H1 (cell line): ENCODE measurements at regions not wholly inside any gene's neighbourhood (a gene's known extent, or its start where the extent isn't known, plus 50 kb on each side); places are given as distances from the start of the nearest gene placed in this dataset.

ENCODE experiments used
- CTCF ChIA-PET: fragments of 300-600 bp; sonication (Branson Sonifier 250); formaldehyde crosslinking; loops from one replicate; lab custom pipeline; 2021; ENCODE audit not compliant: partially characterized antibody; lab: Charles Lee
- POLR2A ChIA-PET: fragments of 300-600 bp; sonication (Branson Sonifier 250); formaldehyde crosslinking; loops from one replicate; lab custom pipeline; 2021; ENCODE audit warnings: inconsistent platforms; ENCODE audit not compliant: partially characterized antibody; lab: Charles Lee
- DNase-seq, 2 experiments: peaks; one replicate each; pipeline versions ENCODE4 v3.0.0 to v3.0.0-alpha.2; 2010 to 2022; ENCODE audit warnings: low spot score in 2 of 2, low read depth in 1 of 2, mixed read lengths in 1 of 2
- FAIRE-seq: peaks from 2 replicates; lab custom pipeline; 2011; peaks lifted over from hg19 to GRCh38; lab: Jason Lieb, UNC
- H2AFZ ChIP-seq: 2 replicates; pipeline ENCODE4 v1.8.1; 2012; ENCODE audit warnings: low read length, inconsistent platforms
- H2AK5ac ChIP-seq: 2 replicates; pipeline ENCODE4 v1.6.1; 2013; ENCODE audit warnings: low read depth, low read length
- H2BK120ac ChIP-seq: replicated peaks from 2 replicates; pipeline ENCODE3; 2013; ENCODE audit warnings: low read depth, low read length, inconsistent platforms
- H2BK12ac ChIP-seq: 2 replicates; pipeline ENCODE4 v1.6.1; 2013; ENCODE audit warnings: low read depth, low read length
- H2BK15ac ChIP-seq: 2 replicates; pipeline ENCODE4 v1.6.1; 2013; ENCODE audit warnings: low read length
- H2BK20ac ChIP-seq: 2 replicates; pipeline ENCODE4 v1.6.1; 2013; ENCODE audit warnings: low read length
- H2BK5ac ChIP-seq: 2 replicates; pipeline ENCODE4 v1.6.1; 2013; ENCODE audit warnings: low read depth, low read length
- H3K14ac ChIP-seq: 2 replicates; pipeline ENCODE4 v1.6.1; 2013; ENCODE audit warnings: inconsistent platforms; ENCODE audit not compliant: insufficient read length
- H3K18ac ChIP-seq: 2 replicates; pipeline ENCODE4 v1.6.1; 2013; ENCODE audit warnings: low read length; ENCODE audit errors: extremely low read depth
- H3K23ac ChIP-seq: 2 replicates; pipeline ENCODE4 v1.6.1; 2013; ENCODE audit warnings: inconsistent platforms; ENCODE audit not compliant: insufficient read length
- H3K23me2 ChIP-seq: 2 replicates; pipeline ENCODE4 v1.6.1; 2013; ENCODE audit warnings: low read depth, low read length
- H3K27ac ChIP-seq: 2 replicates; pipeline ENCODE4 v1.6.1; 2011; ENCODE audit warnings: low read depth, low read length, inconsistent platforms
- H3K27me3 ChIP-seq, 4 experiments: replicated peaks in 1 of 4; 1 replicate in 1 of 4; 2 replicates in 3 of 4; pipeline versions ENCODE4 v1.6.1 to v1.8.1; 2011 to 2013; ENCODE audit warnings: low read length in 3 of 4, mild to moderate bottlenecking in 3 of 4, inconsistent platforms in 2 of 4, mixed read lengths in 2 of 4, moderate library complexity in 1 of 4; ENCODE audit not compliant: control insufficient read depth in 3 of 4, insufficient read depth in 3 of 4; ENCODE audit errors: extremely low read depth in 1 of 4
- H3K36me3 ChIP-seq, 4 experiments: 2 replicates each; pipeline versions ENCODE4 v1.6.1 to v1.8.1; 2011 to 2013; ENCODE audit warnings: mild to moderate bottlenecking in 4 of 4, low read length in 3 of 4, moderate library complexity in 2 of 4, control low read depth in 1 of 4, inconsistent platforms in 1 of 4; ENCODE audit not compliant: insufficient read depth in 4 of 4, control insufficient read depth in 2 of 4
- H3K4ac ChIP-seq: replicated peaks from 2 replicates; pipeline ENCODE3; 2013; ENCODE audit warnings: low read length, low read depth, mixed read lengths, inconsistent platforms; ENCODE audit not compliant: insufficient read length
- H3K4me1 ChIP-seq, 4 experiments: replicated peaks in 1 of 4; 1 replicate in 1 of 4; 2 replicates in 3 of 4; pipeline versions ENCODE4 v1.6.1 to v1.8.1; 2011 to 2013; ENCODE audit warnings: low read length in 3 of 4, inconsistent platforms in 2 of 4, mixed read lengths in 1 of 4; ENCODE audit not compliant: insufficient read depth in 4 of 4, control insufficient read depth in 3 of 4
- H3K4me2 ChIP-seq, 2 experiments: 2 replicates each; pipeline versions ENCODE4 v1.6.1 to v1.8.1; 2011 to 2013; ENCODE audit warnings: low read depth in 2 of 2, low read length in 2 of 2, control low read depth in 1 of 2, inconsistent platforms in 1 of 2, mild to moderate bottlenecking in 1 of 2; ENCODE audit not compliant: insufficient read depth in 1 of 2
- H3K4me3 ChIP-seq, 4 experiments: fragments of 200-600, 300-600 bp in 1 of 4; sonication (generic), shearing (Covaris generic), sonication (Bioruptor Twin) in 1 of 4; 2 replicates each; pipeline versions ENCODE4 v1.5.1 to v1.8.1; 2011 to 2016; ENCODE audit warnings: low read length in 4 of 4, low read depth in 3 of 4, control low read depth in 2 of 4, inconsistent platforms in 2 of 4, mild to moderate bottlenecking in 2 of 4, mixed read lengths in 1 of 4, moderate library complexity in 1 of 4; ENCODE audit not compliant: insufficient read depth in 2 of 4; ENCODE audit errors: extremely low read depth in 1 of 4
- H3K56ac ChIP-seq: replicated peaks from 2 replicates; pipeline ENCODE3; 2013; ENCODE audit warnings: low read depth, mild to moderate bottlenecking, mixed read lengths, low read length, inconsistent platforms; ENCODE audit not compliant: insufficient read length
- H3K79me1 ChIP-seq: 2 replicates; pipeline ENCODE4 v1.6.1; 2013; ENCODE audit warnings: low read depth, low read length, control low read depth
- H3K79me2 ChIP-seq, 2 experiments: 2 replicates each; pipeline versions ENCODE4 v1.6.1 to v1.8.1; 2012 to 2013; ENCODE audit warnings: low read length in 2 of 2, mild to moderate bottlenecking in 2 of 2, inconsistent platforms in 1 of 2; ENCODE audit not compliant: insufficient read depth in 2 of 2, control insufficient read depth in 1 of 2
- H3K9ac ChIP-seq, 4 experiments: replicated peaks in 1 of 4; 1 replicate in 1 of 4; 2 replicates in 3 of 4; pipeline versions ENCODE4 v1.6.1 to v1.8.1; 2011 to 2013; ENCODE audit warnings: low read depth in 3 of 4, low read length in 3 of 4, control low read depth in 2 of 4, mild to moderate bottlenecking in 2 of 4, moderate library complexity in 2 of 4, inconsistent platforms in 1 of 4; ENCODE audit errors: extremely low read depth in 1 of 4
- H3K9me3 ChIP-seq, 2 experiments: 2 replicates each; pipeline versions ENCODE4 v1.6.1 to v1.8.1; 2012 to 2013; ENCODE audit warnings: mild to moderate bottlenecking in 2 of 2, moderate library complexity in 2 of 2, control low read depth in 1 of 2, inconsistent platforms in 1 of 2, low read depth in 1 of 2, low read length in 1 of 2, mixed read lengths in 1 of 2; ENCODE audit not compliant: insufficient read depth in 2 of 2
- H4K20me1 ChIP-seq, 2 experiments: replicated peaks in 1 of 2; 2 replicates each; pipeline versions ENCODE3 to v1.8.1; 2011 to 2013; ENCODE audit warnings: inconsistent platforms in 2 of 2, low read length in 2 of 2, mild to moderate bottlenecking in 1 of 2; ENCODE audit not compliant: insufficient read depth in 2 of 2, control insufficient read depth in 1 of 2
- H4K5ac ChIP-seq: 2 replicates; pipeline ENCODE4 v1.6.1; 2013; ENCODE audit warnings: low read length, low read depth, mixed read lengths, inconsistent platforms; ENCODE audit not compliant: insufficient read length
- H4K8ac ChIP-seq: 2 replicates; pipeline ENCODE4 v1.8.0; 2013; ENCODE audit warnings: mild to moderate bottlenecking, moderate library complexity, low read length, inconsistent platforms; ENCODE audit not compliant: insufficient read depth; ENCODE audit errors: extremely low read depth
- H4K91ac ChIP-seq: replicated peaks from 2 replicates; pipeline ENCODE3; 2013; ENCODE audit warnings: low read length, mixed read lengths, inconsistent platforms; ENCODE audit not compliant: insufficient read length
- CBX5 ChIP-seq: fragments of 300-800, 300-1000 bp; sonication (generic); IDR thresholded peaks from 2 replicates; pipeline ENCODE4 v1.7.1; 2016; ENCODE audit warnings: antibody characterized with exemption, low read length, low read depth
- CBX8 ChIP-seq: fragments of 300-800, 300-1000 bp; sonication (generic); IDR thresholded peaks from 2 replicates; pipeline ENCODE4 v1.7.1; 2016; ENCODE audit warnings: low read depth, low read length, borderline replicate concordance
- HDAC6 ChIP-seq: IDR thresholded peaks from one replicate; pipeline ENCODE4 v1.7.1; 2012; ENCODE audit warnings: low read depth, mild to moderate bottlenecking, inconsistent platforms, low read length, moderate library complexity
- MAFK ChIP-seq: IDR thresholded peaks from 2 replicates; pipeline ENCODE4 v1.6.1; 2012; ENCODE audit warnings: low read depth, mild to moderate bottlenecking, improper control_type of control experiment, low read length
- RNF2 ChIP-seq: fragments of 200-900, 300-1000 bp; sonication (generic); IDR thresholded peaks from 2 replicates; pipeline ENCODE4 v1.7.1; 2016; ENCODE audit warnings: borderline replicate concordance, low read depth, mild to moderate bottlenecking, antibody characterized with exemption, low read length; ENCODE audit not compliant: poor library complexity, severe bottlenecking; ENCODE audit errors: missing control alignments
- SAP30 ChIP-seq: fragments of 300-600 bp; sonication (generic); IDR thresholded peaks from 2 replicates; pipeline ENCODE4 v1.7.1; 2012; ENCODE audit warnings: low read length, moderate library complexity, mild to moderate bottlenecking, inconsistent platforms; ENCODE audit not compliant: insufficient read depth, insufficient replicate concordance
- SIRT6 ChIP-seq: IDR thresholded peaks from one replicate; pipeline ENCODE4 v1.7.1; 2012; ENCODE audit warnings: low read length, inconsistent platforms
- TCF12 ChIP-seq: IDR thresholded peaks from 2 replicates; pipeline ENCODE4 v1.6.1; 2011; ENCODE audit warnings: low read depth, mild to moderate bottlenecking, low read length
- ZNF274 ChIP-seq: IDR thresholded peaks from 2 replicates; pipeline ENCODE4 v1.7.0; 2012; ENCODE audit warnings: low read length, borderline replicate concordance; ENCODE audit errors: extremely low read depth
- WGBS, 2 experiments: shearing (Covaris generic) in 1 of 2; methylation state at CpG; one replicate each; pipeline versions ENCODE4 v1.1.6 to v1.1.7; 2013 to 2015; ENCODE audit warnings: low lambda C conversion rate in 2 of 2, mixed read lengths in 2 of 2, inconsistent platforms in 1 of 2, low coverage in 1 of 2, missing lambda C conversion rate in 1 of 2; ENCODE audit not compliant: insufficient replicate concordance in 2 of 2, insufficient coverage in 1 of 2, insufficient read length in 1 of 2; ENCODE audit errors: extremely low coverage in 1 of 2, missing lambda C conversion rate in 1 of 2; 5-methylcytosine and 5-hydroxymethylcytosine counted together

DNA sequence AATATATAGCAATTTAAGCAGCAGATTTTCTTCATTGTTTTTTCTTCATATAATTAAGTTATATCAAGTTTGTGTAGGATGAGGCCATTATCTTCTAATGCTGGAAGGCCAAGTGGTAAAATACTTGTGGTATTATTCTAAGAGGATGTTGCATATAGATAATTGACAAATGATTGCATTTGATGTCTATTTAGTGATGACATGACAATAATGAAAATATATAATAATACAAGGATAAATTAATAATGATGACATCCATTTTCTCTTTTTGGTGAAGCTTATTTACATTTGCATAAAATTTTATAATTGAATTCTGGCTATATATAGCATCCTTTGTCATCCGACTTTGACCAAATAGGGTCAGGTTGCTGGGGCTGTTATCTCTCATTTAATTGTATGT lies 195.4 kb upstream of the KCNJ16 start:
- Histone ChIP-seq H2BK15ac (no peak overlapping the region), H2BK120ac (no peak overlapping the region), H2BK5ac (no peak overlapping the region), H3K27me3 (no peaks in the 10 kb centered on the region), H3K56ac (no peak overlapping the region), H3K36me3 (no peaks in the 10 kb centered on the region), H3K9me3 (no peaks in the 10 kb centered on the region), H3K27ac (no peak overlapping the region), H3K4me1 (no peaks in the 10 kb centered on the region), H3K79me2 (no peaks in the 10 kb centered on the region), H3K9ac (no peak overlapping the region), H3K79me1 (no peaks in the 10 kb centered on the region), H2AK5ac (no peak overlapping the region), H3K4ac (no peak overlapping the region), H3K23ac (no peak overlapping the region), H2BK20ac (no peak overlapping the region), H2BK12ac (no peak overlapping the region), H3K14ac (no peak overlapping the region), H3K18ac (no peak overlapping the region), H3K4me3 (no peak overlapping the region), H4K5ac (no peak overlapping the region), H4K91ac (no peak overlapping the region), H4K20me1 (no peaks in the 10 kb centered on the region), H3K4me2 (no peak overlapping the region), H2AFZ (no peak overlapping the region), H4K8ac (no peak overlapping the region), H3K23me2 (no peaks in the 10 kb centered on the region)
- no peak for DNase-seq
- CTCF ChIA-PET = no interaction called here
- POLR2A ChIA-PET = no interaction called here
- FAIRE-seq = no peak
- WGBS, 2 experiments = 100% methylated on average over 1 of the region's 1 CpG; no CpG with 5 or more reads in 1 of the 2 experiments
- no peak for TF ChIP-seq SIRT6
- TF ChIP-seq RNF2 = no peak
- TF ChIP-seq CBX5 = no peak
- TF ChIP-seq CBX8 = no peak
- no peak for TF ChIP-seq HDAC6
- TF ChIP-seq SAP30 = no peak
- no peak for TF ChIP-seq ZNF274
- TF ChIP-seq MAFK = no peak
- no peak for TF ChIP-seq TCF12
